ENCODE measurements at regions not wholly inside any gene's neighbourhood (a gene's known extent, or its start where the extent isn't known, plus 50 kb on each side); places are given as distances from the start of the nearest gene placed in this dataset.

DNA sequence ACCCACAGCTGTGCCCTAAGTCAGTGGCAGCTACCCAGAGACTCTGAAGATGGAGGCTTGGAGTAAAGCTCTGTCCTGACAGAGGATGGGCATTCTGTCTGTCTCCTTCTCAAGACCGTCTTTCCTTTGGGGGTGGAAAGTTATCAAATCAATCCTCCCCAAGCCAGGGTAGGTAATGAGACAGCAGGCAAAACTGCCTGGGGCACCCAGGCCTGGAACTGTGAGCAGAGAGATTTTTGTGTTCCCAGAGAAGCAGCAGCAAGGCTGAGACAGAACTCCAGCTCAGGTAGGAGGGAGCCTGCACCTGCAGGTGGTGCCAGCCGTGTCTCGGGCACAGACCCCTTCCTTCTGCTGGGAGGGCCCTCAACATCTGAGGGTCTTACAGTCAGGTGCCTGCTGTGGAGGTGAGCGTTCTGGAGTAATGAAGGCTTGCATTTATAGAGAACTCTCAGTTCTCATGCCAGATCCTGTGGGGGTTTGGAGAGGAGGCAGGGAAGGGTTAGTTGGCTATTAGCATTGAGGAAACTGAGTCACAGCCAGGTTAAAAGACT lies 95.6 kb downstream of the RIPK4 start:
- no peak for DNase-seq

DNA sequence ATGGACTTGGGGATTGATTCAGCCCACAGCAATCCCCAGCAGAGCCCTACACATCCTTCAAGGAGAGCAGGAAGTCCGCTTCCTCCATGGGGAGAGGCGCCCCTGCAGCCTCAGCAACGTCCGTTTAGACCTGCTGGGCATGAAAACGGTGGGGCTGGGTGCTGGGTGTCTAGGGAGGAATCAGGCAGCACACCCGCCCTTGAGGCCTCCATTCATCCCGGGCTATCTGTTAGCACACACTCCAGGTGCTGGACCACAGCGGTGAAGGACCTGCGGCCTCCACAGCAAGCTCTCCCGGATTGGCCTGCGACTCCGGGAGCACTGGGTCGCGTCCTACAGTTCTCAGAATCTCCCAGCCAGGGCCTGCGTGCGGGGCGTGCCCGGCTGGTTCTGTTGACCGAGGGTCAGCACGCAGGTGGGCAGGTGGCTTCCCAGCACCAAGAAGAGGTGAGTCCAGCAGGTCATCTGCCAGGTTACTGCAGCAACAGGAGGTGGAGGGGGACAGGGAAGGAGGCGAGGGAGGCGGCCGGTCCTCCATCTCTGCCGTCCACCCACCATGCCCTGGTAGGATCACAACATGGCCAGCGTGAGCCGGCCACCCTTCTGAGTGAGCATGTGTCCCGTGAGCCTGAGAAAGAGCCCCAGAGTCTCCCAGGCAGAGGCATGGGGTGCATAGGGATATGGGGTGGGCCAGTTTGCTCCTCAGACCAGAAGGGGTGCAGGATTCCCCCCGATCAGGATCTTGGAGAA lies 96.6 kb downstream of the RIPK4 start:
- DNase-seq = no peak

DNA sequence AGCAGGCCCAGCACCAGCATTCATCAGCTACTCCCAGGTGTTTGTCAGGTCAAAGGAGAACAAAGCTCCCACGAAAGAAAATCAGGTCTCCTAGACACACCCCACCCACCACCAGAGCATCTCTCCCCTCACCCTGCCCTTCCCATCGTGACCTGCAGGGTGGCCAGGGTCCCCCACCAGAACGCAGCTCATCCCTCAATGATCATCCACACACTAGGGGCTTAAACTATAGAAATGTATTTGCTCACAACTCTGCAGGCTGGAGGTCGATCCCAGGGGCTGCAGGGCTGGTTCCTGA lies 97.4 kb downstream of the RIPK4 start:
- DNase-seq = no peak

DNA sequence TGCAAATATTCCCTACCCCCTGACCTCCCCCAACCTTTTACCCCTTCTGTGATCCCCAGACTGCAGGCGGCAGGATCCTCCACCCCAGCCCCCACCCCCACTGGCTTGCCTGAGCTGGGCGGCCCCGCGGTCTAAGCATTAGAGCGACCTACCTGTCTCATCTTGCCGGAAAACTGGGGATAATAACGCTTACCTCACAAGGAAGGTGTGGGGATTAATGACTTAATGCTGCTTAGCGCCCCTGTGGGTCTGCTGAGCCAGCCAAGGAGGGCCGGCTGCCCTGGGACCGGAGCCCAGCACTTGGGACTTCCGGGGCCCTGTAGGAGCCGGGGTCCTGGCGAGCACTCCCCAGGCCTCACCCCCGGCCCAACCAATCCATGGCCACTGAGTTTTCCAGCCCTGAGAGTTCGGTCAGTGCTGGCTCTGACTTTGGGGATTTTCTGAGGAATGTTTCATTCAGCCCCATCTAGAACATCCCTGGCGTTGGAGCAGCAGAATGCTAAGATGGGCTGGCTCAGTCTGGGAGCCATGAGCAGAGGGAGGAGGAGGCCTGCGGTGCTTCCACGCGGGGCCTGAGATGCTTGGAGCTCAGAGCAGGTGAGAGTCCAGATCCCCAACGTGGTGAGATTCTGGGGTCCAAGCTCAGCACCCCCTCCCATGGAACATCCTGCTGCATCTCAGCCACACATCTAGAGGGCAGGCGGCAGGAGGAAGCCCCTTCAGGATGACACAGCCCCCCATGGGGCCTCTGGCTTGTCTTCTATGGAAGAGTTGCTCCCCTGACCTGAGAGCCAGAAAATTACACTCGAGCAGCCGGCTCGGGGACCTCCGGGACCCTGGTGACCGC lies 97.9 kb downstream of the RIPK4 start:
- no peak for DNase-seq

DNA sequence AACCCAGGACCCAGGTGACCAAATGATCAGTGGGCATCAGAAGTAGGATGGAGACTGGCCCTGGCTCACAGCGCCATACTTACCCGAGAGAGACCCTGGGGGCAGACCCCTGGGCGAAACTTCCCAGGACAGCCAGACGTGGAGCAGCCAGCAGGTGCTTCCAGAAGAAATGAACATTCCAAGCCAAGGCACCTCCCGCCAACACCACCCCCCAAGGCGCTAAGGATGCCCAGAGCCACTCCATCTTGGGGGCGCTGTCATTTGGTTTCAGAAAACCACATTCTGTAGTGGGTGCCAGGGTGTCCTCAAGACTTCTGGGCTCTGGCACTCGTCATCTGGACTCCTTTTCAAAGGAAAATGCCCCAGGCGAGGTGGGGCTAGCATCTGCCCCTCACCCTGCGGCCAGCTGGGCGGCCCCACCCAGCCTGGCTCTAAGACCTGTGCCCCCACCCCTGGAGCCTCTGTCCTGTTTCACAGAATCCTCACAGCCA lies 98.8 kb downstream of the RIPK4 start:
- no peak for DNase-seq

- DNase-seq = no peak
These were observed 99.7 kb downstream of the RIPK4 start for GRCh38 chr21:41667136-41667535.

- DNase-seq = no peak
These were observed 100.2 kb downstream of the RIPK4 start for GRCh38 chr21:41666641-41667081.

GRCh38 chr21:41665766-41666595 lies 100.9 kb downstream of the RIPK4 start:
- DNase-seq = no peak

DNA sequence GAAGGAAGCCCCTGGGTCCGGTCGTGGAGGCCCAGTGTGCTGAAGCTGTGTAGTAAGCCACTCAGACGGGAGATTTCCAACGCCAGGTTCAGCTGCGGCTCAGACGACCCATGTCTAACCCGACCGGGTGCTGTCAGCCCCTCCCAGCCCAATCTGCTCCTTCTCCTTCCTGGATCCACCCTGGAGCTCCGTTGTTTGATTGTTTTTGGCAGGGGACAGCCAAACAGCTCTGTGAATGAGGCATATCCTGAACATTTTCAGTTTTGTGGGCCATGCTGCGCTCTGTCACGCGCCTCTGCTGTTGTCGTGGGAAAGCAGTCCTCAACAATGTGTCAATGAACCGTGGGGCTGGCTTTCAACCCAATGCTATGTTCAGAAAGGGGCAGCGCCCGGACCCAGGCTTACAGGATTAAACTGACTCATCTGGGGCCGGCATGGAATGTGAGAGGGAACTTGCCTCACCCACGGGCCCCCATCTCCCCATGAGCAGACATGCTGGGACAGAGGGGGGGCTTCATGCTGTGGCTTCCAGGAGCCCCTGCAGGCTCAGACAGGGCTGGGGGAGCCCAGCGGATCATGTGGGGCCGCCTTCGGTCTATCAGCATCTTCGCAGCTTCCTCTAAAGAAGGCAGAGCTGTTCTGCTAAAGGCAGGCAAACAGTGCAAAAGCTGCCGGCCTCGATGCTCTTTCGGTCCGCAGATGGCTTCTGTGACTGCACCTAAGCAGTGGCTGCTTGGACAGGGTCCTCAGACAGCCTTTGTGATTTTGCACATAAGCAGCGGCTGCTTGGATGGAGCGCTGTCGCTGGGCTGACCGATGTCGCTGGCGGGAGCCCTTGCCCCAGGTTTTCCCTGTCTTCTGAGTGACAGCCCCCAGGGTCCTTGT lies 101.7 kb downstream of the RIPK4 start:
- no peak for DNase-seq

- DNase-seq = no peak
These were observed 102.8 kb downstream of the RIPK4 start for GRCh38 chr21:41663805-41664788.

GRCh38 chr21:41662761-41663160 lies 104.1 kb downstream of the RIPK4 start:
- DNase-seq = no peak

DNA sequence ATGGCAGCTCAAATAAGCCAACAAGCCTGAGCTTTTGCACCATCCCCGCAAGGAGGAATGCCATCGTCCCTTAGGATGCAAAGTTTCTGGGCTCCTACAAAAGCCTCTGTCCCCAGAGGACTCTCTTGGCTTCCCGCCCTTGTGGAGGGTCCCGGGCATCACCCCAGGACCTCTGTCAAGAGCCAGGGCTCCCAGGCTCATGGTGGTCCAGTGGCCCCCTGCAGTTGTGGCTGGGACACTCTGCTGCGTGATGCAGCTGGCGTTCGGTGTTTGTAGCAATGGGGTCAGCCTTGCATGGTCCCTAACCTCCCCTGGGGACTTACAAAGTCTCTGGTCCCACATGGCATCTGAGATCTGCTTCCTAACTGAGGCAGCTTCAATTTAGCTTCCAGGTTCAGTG lies 104.7 kb downstream of the RIPK4 start:
- no peak for DNase-seq

GRCh38 chr21:41660748-41661147 lies 106.1 kb downstream of the RIPK4 start:
- no peak for DNase-seq

DNA sequence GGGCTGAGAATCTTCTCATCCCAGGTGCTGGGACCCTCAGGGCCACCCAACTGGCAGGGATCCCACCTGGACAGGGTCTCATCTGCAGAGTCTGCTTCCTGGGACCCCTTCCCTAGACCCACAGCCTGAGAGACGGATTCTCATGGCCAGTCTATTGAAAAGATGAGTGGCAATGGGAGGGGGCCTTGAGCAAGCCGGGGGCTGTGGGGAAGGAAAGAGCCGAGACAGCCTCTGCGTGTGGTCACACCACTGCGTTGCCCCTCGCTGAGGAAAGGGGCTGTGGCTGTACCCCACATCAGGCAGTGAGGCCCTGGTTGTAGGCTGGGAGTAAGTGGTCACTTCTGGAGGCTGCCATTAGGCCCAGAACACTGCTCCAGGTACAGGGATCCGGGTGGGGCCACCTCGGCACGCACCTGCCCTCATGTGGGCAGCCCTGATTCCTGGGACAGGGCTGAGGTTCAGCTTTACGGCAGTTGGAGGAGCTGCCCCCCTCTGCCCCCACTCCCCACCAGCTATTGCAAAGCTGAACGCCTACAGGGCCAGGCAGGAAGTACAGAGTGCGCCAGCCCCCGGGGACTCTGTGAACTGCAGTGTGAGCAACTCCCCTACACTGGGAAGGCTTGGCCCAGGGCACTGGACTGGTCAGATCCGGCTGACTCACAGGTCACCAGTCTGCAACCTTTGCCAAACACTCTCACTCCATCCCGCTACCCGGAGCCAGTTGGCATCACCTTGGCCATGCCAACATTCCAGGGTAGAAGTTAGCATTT lies 106.9 kb downstream of the RIPK4 start:
- DNase-seq = no peak

GRCh38 chr21:41656946-41657525 lies 109.8 kb downstream of the RIPK4 start:
- DNase-seq = no peak

DNA sequence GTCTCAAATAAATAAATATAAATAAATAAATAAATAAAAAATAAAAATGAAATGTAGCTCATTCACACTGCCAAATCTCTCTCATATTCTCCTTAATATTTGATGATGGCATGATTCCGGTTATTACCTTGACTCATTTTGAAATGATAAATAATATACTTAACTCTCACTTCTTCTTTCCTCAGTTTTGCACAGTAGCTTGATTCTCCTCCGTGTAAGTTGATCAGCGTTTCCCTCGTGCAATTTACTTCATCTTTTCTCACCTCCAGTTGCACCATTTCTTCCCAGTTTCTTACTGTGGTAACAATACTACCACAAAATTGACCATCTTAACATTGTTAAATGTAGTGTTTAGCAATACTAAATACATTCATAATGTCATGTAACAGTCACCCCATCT lies 111.6 kb downstream of the RIPK4 start:
- no peak for DNase-seq

DNA sequence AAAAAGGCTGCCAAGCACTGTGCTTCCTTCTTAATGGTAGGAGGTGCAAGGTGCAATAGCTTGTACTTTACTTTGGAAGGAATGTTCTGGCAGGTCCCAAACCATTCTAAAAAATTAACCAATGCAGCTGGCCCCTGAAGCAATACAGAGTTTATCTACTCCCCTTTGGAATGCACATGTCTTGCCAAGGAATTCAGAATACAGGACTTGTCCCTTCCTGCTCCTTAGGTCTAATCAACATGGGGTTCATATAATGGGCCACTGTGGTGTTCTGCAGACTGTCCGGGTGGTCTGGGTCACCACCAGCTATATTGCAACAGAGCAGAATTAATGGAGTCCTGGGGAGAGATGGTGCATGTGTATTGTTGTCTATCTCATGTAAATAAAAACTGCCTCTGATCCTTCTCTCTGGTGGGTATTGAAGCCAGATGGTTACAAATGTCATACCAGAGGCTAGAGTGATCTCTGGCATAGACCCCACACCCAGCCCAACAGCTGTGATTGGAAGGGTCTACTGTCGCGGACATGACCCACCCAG lies 112.8 kb downstream of the RIPK4 start:
- DNase-seq = no peak

DNA sequence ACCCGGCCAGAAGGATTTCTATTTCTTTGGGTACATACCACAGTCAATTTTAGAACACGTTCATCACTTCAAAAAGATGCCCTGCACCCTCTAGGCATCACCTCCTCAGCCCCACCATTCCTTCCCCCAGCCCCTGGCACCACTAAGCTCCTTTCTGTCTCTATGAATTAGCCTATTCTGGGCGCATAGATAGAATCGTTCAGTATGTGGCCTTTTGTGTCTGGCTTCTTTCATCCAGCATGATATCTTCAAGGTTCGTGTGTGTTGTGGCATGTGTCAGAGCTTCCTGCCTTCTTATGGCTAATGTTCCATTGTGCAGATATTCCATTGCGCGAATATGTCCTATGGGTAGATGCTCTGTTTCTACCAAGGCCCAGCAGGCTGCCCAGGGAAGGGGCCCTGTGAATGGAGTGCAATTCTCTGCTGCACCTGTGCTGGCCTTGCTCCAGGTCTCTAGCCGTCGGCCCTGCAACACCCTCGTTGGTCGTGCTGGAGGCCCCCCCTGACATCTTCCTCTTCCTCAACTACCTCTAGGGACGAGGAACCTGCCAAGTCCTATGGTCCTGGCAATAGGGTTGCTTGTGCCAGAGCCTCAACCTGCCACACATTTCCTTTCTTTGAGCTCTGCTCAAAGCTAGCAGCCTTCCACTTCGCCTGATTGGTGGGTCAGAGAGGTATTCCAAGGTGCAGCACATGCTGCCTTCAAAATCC lies 113.5 kb downstream of the RIPK4 start:
- no peak for DNase-seq
